Fibroblast of villous mesenchyme (primary cell): ENCODE measurements at regions not wholly inside any gene's neighbourhood (a gene's known extent, or its start where the extent isn't known, plus 50 kb on each side); places are given as distances from the start of the nearest gene placed in this dataset.

Experiments used
- DNase-seq: peaks from one replicate; pipeline ENCODE4 v3.0.0-alpha.2; 2010; ENCODE audit warnings: low read depth
- H3K4me3 ChIP-seq: 2 replicates; pipeline ENCODE4 v1.5.1; 2011; ENCODE audit warnings: low read depth, mild to moderate bottlenecking, low read length
- CTCF ChIP-seq: IDR thresholded peaks from 2 replicates; pipeline ENCODE4 v1.5.1; 2012; ENCODE audit warnings: low read depth, mild to moderate bottlenecking, low read length; ENCODE audit not compliant: insufficient read depth

- no peak for DNase-seq
- no peak overlapping the region for H3K4me3 ChIP-seq
- no peak for TF ChIP-seq CTCF
Observed at GRCh38 chr2:225120186-225120585, 77.9 kb upstream of the DOCK10 start.

DNA sequence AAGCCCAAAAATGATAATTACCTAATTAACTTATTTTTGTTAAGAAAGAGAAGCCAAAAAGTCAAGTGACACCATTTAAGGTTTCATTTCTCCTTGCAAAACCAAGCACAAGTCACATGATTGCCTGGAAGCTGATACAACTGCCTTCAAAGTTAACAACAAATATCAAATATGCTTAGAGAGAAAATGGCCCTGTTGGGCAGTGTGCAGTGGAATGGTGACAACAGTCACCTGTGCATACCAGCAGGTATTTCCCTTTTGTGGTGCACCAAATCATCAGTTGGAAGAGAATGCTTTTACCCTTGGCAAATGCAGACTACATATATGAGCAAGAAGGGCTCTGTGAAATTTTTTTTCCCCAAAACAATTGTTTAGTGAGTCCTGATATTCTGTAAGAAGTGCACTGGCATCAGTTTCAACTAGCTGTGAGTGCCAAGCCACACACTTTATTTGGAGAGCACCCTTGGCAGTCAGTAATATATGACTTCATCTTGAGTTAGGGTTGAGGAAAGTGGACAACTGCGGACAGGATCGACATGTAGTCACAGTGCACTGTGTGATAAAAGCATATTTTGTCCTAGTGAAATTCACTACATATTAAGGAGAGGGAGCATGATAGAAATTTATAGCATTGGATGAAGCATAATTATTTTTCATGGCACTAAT lies 74.9 kb upstream of the DOCK10 start:
- no peak for DNase-seq
- no peak overlapping the region for H3K4me3 ChIP-seq

GRCh38 chr2:225114786-225115323 lies 72.6 kb upstream of the DOCK10 start:
- H3K4me3 ChIP-seq, result no peak overlapping the region
- TF ChIP-seq CTCF, result no peak
- DNase-seq, result no peak

More for the DNA sequence above, 74.9 kb upstream of the DOCK10 start:
- no peak for TF ChIP-seq CTCF

DNA sequence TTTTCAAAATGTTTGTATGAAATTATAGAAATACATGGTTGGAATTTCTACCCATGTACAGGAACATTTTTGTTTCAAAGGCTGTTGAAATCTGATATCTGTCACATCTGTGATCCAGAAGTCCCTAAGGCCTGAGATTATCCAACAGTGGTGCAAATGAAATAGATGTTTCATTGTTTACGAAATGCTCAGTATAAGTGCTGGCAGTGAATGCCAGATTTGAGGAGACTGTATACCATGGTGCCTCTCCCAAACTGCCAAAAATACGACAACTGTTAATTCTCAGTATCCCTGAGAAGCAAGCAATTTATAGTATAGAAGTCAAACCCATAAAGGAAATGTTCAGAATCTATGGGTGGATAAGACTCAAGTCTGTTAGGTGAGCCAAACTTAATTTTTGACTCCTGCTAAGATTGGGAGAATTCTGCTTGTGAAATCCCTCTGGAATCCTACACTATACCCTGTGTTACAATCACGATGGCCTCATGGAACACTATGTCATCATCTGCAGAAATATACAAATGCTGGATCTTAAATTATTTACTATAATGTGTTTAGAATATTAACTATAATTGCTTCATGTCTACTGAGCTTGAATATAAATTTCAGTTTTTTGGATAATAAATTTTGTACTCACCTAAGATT lies 71.2 kb upstream of the DOCK10 start:
- DNase-seq, result no peak
- H3K4me3 ChIP-seq, result no peak overlapping the region
- no peak for TF ChIP-seq CTCF

GRCh38 chr2:225112362-225113126 lies 70.3 kb upstream of the DOCK10 start:
- DNase-seq, result no peak
- TF ChIP-seq CTCF, result no peak
- no peak overlapping the region for H3K4me3 ChIP-seq

- no peak for TF ChIP-seq CTCF
- DNase-seq, result no peak
- no peak overlapping the region for H3K4me3 ChIP-seq
Observed at GRCh38 chr2:225108805-225109204, 66.5 kb upstream of the DOCK10 start.
